ENCODE measurements at regions not wholly inside any gene's neighbourhood (a gene's known extent, or its start where the extent isn't known, plus 50 kb on each side); places are given as distances from the start of the nearest gene placed in this dataset.

DNA sequence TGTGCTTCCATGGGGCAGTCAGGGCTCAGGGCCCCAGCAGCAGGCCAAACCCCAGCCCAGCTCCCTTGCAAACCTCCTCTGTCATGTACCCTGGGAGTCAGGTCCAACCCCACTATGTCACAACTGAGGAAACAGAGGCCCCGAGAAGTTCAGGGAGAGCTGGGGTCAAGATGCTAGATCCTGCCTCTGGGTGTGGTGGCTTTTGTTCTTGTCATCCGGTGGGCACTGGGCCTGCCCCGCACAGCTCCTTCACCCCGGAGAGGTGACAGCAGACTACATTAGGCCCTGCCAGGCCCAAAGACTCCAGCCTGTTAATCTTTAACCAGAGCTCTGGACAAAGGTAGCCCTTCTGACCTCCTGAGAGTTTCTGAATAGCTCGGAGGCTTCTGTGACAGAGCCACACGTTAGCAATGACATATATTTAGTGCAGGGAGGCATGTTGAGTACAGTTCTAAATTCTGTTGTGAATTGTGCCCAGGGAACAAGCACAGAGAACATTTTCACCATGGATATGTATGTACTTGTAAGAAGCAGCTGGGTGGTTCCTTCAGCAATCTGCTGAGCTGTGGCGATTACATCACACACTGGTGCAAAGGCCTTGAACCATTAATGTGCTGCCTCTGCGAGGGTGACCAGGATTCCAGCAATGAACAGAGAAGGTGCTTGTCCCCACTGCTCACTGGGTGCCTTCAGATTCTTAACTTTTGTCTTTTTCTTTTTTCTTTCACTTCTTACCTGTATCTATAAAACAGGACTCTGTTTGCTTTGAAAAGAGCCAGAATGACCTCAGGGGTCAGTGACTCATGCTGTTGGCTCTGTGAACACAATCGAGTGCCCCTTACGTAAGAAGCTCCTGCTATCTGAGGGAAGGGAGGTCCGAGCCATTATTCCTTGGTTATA is 102.8 kb downstream of the RHOU start:
- TF ChIP-seq POLR2AphosphoS5 (IDR thresholded peaks at IDR 0.05; ENCODE audit: low read depth, low read length): no peak
- no peak for TF ChIP-seq POLR2A (IDR thresholded peaks at IDR 0.05; ENCODE audit: low read depth, low read length)
- TF ChIP-seq TAF1 (IDR thresholded peaks at IDR 0.05; ENCODE audit: low read depth, low read length): no peak
- no peak for TF ChIP-seq PAX5 (IDR thresholded peaks at IDR 0.05; ENCODE audit: insufficient read depth, low read length, severe bottlenecking)
- TF ChIP-seq SPI1 (IDR thresholded peaks at IDR 0.05; ENCODE audit: low read depth, low read length): no peak

All from GM12891 (cell line).